Medulla oblongata (tissue), 1 donor: ENCODE measurements at regions not wholly inside any gene's neighbourhood (a gene's known extent, or its start where the extent isn't known, plus 50 kb on each side); places are given as distances from the start of the nearest gene placed in this dataset.

Experiments
- DNase-seq: peaks from one replicate; pipeline ENCODE4 v3.0.0-alpha.2; 2015; ENCODE audit errors: extremely low spot score

DNA sequence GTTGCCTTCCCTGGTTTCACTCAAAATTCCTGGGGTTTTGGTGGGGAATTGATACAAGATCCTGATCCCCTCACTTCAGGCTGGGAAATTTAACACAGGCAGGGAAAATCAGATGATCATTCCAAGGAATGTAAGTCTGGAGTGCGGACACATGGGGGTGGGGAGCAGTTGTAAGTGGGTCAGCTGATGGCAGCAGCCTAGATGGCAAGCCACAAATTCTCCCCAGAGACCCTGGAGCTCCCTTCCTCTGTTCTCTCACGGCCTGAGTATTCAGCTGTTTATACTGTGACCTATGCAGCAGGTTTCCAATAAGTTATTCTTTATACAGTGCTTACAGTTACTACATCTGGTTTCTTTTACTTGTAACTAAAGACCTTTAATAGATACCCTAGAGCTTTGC is 144.9 kb downstream of the SH3BGRL2 start:
- no peak for DNase-seq

DNA sequence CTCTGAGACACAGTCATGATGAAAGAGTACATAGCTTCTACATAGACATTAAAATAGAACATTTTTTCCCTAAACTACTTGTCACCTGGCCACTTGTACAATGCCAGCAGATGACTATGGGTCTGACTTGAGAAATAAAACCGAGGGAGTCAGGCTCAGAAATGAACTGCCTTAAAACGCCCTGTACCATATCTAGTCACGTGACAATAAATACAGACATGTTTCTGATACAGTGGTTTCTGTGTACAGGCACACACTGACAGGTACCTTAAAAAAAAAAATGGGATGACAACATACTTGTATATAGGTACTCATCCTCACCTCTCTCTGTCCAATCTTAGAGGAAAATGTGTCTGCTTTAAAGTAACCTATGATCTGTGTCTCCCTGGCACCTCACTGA is 144.1 kb downstream of the SH3BGRL2 start:
- DNase-seq, result no peak

DNA sequence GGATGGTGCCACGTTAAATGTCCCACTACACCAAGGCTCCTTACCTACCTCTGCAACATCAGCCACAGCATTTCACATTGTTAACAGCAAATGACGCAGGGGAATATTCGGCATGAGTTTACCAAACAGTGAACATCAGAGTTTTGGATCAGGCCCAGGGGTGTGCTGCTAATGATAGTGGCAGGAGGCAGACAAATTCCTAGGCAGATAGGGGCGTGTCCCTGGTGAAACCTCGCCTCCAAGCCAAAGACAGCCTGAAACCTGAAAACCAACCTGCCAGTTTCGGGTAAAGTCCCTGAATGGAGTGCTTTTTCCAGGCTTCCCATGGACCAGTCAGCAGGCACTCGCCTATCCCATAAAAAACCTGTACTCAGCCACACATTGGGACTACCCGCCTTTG is 133.6 kb downstream of the SH3BGRL2 start:
- no peak for DNase-seq

DNA sequence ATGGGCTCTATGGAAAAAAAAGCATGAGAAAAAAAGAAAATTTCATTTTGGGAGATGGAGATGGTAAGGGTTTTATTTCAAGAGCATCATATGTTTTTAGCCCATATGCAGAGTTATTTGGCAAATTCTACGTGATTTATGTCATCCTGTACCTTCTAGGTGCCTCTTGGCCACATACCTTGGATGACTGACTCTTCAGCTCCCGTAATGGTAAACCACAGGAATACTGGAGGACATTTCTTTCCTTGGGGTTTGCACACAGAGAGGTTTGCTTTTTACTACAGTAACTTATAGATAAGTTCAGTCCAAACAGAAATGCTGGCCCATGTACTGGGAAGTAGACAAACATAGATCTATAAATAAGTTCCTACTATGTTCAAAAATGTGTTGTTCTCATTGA is 132.2 kb downstream of the SH3BGRL2 start:
- no peak for DNase-seq

DNA sequence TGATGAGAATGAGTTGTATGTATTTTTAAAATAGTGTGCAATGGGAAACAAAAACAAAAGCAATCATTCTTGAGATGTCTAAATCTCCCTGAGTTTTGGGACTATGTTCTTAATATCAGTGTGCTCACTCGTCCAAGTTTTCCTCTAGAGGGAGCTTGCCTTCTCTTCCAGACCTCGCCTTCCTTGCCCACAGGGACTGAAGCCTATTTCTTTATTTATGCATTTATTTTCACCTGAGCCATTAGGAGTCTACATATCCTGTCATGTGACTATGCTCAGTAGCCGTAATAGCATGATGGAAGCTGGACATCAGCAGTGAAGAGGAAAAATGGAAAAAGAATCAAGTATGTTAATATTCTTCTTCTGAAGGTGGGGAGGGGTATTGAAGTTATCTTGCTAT is 131.2 kb downstream of the SH3BGRL2 start:
- no peak for DNase-seq

DNA sequence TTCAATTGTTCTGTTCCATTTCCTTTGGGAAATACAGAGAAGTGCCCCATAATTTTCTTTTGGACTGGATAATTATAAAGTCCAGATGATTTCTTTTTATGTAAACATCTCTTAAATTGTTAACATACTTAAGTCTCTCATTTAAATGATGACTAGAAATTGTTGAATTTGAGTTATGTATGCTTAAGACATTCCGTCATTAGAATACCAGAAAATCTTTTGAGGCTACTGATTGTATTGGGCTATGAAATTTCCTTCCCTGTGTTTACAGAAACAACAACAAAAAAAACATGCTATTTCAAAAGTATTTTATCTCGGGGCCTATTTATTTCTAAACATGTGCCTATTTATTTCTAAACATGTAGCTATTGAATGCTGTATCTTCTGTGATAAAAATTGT is 125.4 kb downstream of the SH3BGRL2 start:
- no peak for DNase-seq

DNA sequence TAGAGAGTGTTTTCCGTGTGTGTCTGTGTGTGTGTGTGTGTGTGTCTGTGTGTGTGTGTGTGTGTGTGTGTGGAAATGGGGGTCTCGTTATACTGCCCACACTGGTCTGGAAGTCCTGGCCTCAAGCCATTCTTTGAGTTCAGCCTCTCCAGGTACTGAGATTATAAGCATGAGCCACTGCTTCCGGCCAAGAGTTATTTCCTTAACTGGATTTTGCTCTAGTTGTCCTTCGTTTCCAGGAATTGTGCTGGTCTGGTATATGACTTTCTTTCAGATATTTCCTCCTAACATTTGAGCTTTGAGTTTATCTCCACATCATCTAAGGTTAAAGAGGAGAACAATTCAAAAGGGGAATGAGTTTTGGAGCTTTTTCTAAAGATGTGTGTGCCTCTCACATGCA is 124.8 kb downstream of the SH3BGRL2 start:
- DNase-seq, result no peak
